ENCODE measurements at regions not wholly inside any gene's neighbourhood (a gene's known extent, or its start where the extent isn't known, plus 50 kb on each side); places are given as distances from the start of the nearest gene placed in this dataset.

GRCh38 chr5:118098716-118099115 is 889.6 kb downstream of the DTWD2 start:
- 89 to 92% methylated on average over 1 of the region's 1 CpG for WGBS, 2 donors
- DNase-seq (no peak), ATAC-seq (ENCODE audit: insufficient read depth, low FRiP score) (no peak)
- H3K27ac ChIP-seq (ENCODE audit: low read depth in 1 of 2, low read length in 1 of 2): no peak overlapping the region
- no peak for TF ChIP-seq CTCF (IDR thresholded peaks at IDR 0.05; ENCODE audit: control extremely low read depth, extremely low read depth)
- H3K36me3 ChIP-seq (ENCODE audit: control insufficient read depth in 4 of 4, insufficient read depth in 4 of 4, low read length in 4 of 4): no peaks in the 10 kb centered on the region
- peaks cover 0 to 5% (median 0%) of the 10 kb centered on the region in 5 donors for H3K4me1 ChIP-seq (ENCODE audit: control insufficient read depth in 5 of 5, insufficient read depth in 5 of 5, low read length in 5 of 5)
- H3K9ac ChIP-seq (ENCODE audit: insufficient read depth in 1 of 2, low read length in 2 of 2): no peak overlapping the region
- no peaks in the 10 kb centered on the region for H3K27me3 ChIP-seq (ENCODE audit: control insufficient read depth in 3 of 3, insufficient read depth in 3 of 3, low read length in 2 of 3)
- no peak overlapping the region for H3K4me3 ChIP-seq
- no peaks in the 10 kb centered on the region for H3K9me3 ChIP-seq (ENCODE audit: control insufficient read depth in 4 of 4, insufficient read depth in 3 of 4, low read length in 3 of 4)

GRCh38 chr5:118095115-118095514 is 893.2 kb downstream of the DTWD2 start:
- Histone ChIP-seq H3K36me3 (ENCODE audit: control insufficient read depth in 4 of 4, insufficient read depth in 4 of 4, low read length in 4 of 4) (no peaks in the 10 kb centered on the region), H3K4me1 (ENCODE audit: control insufficient read depth in 5 of 5, insufficient read depth in 5 of 5, low read length in 5 of 5) (peaks cover 0 to 5% (median 0%) of the 10 kb centered on the region in 5 donors), H3K27me3 (ENCODE audit: control insufficient read depth in 3 of 3, insufficient read depth in 3 of 3, low read length in 2 of 3) (no peaks in the 10 kb centered on the region), H3K4me3 (no peak overlapping the region), H3K9me3 (ENCODE audit: control insufficient read depth in 4 of 4, insufficient read depth in 3 of 4, low read length in 3 of 4) (no peaks in the 10 kb centered on the region), H3K9ac (ENCODE audit: insufficient read depth in 1 of 2, low read length in 2 of 2) (no peak overlapping the region), H3K27ac (ENCODE audit: low read depth in 1 of 2, low read length in 1 of 2) (no peak overlapping the region)
- ATAC-seq (ENCODE audit: insufficient read depth, low FRiP score) (no peak), DNase-seq (peak in 2 of 3 donors; percentile 43 to 71)
- TF ChIP-seq CTCF (IDR thresholded peaks at IDR 0.05; ENCODE audit: control extremely low read depth, extremely low read depth): no peak
- 39 to 57% methylated on average over 2 of the region's 2 CpGs for WGBS, 2 donors

- no peaks in the 10 kb centered on the region for H3K27me3 ChIP-seq (ENCODE audit: control insufficient read depth in 3 of 3, insufficient read depth in 3 of 3, low read length in 2 of 3)
- no peak overlapping the region for H3K27ac ChIP-seq (ENCODE audit: low read depth in 1 of 2, low read length in 1 of 2)
- H3K4me3 ChIP-seq: no peak overlapping the region
- TF ChIP-seq CTCF (IDR thresholded peaks at IDR 0.05; ENCODE audit: control extremely low read depth, extremely low read depth): no peak
- no peaks in the 10 kb centered on the region for H3K36me3 ChIP-seq (ENCODE audit: control insufficient read depth in 4 of 4, insufficient read depth in 4 of 4, low read length in 4 of 4)
- DNase-seq: no peak
- H3K9me3 ChIP-seq (ENCODE audit: control insufficient read depth in 4 of 4, insufficient read depth in 3 of 4, low read length in 3 of 4): no peaks in the 10 kb centered on the region
- H3K4me1 ChIP-seq (ENCODE audit: control insufficient read depth in 5 of 5, insufficient read depth in 5 of 5, low read length in 5 of 5): no peaks in the 10 kb centered on the region
- no peak overlapping the region for H3K9ac ChIP-seq (ENCODE audit: insufficient read depth in 1 of 2, low read length in 2 of 2)
- no peak for ATAC-seq (ENCODE audit: insufficient read depth, low FRiP score)
Observed at GRCh38 chr5:118088448-118088847, 899.9 kb downstream of the DTWD2 start.

- DNase-seq: peak in 1 of 3 donors; percentile 29
Observed at GRCh38 chr5:118076490-118076889, 911.9 kb downstream of the DTWD2 start.

More at GRCh38 chr5:118076490-118076889, 911.9 kb downstream of the DTWD2 start:
- no peaks in the 10 kb centered on the region for H3K27me3 ChIP-seq (ENCODE audit: control insufficient read depth in 3 of 3, insufficient read depth in 3 of 3, low read length in 2 of 3)
- no peak overlapping the region for H3K27ac ChIP-seq (ENCODE audit: low read depth in 1 of 2, low read length in 1 of 2)
- ATAC-seq (ENCODE audit: insufficient read depth, low FRiP score): no peak
- no peak overlapping the region for H3K9ac ChIP-seq (ENCODE audit: insufficient read depth in 1 of 2, low read length in 2 of 2)
- TF ChIP-seq CTCF (IDR thresholded peaks at IDR 0.05; ENCODE audit: control extremely low read depth, extremely low read depth): no peak
- H3K9me3 ChIP-seq (ENCODE audit: control insufficient read depth in 4 of 4, insufficient read depth in 3 of 4, low read length in 3 of 4): peaks cover 0 to 5% (median 0%) of the 10 kb centered on the region in 4 donors
- H3K4me3 ChIP-seq: no peak overlapping the region
- no peaks in the 10 kb centered on the region for H3K36me3 ChIP-seq (ENCODE audit: control insufficient read depth in 4 of 4, insufficient read depth in 4 of 4, low read length in 4 of 4)
- H3K4me1 ChIP-seq (ENCODE audit: control insufficient read depth in 5 of 5, insufficient read depth in 5 of 5, low read length in 5 of 5): no peaks in the 10 kb centered on the region
- WGBS, 2 donors: 43 to 74% methylated on average over 2 of the region's 2 CpGs
